ENCODE measurements at regions not wholly inside any gene's neighbourhood (a gene's known extent, or its start where the extent isn't known, plus 50 kb on each side); places are given as distances from the start of the nearest gene placed in this dataset.

- no peak for DNase-seq
Measured at GRCh38 chr3:151992326-151993041, 119.0 kb downstream of the SUCNR1 start.

GRCh38 chr3:151995091-151995490, 121.6 kb downstream of the SUCNR1 start:
- no peak for DNase-seq

DNA sequence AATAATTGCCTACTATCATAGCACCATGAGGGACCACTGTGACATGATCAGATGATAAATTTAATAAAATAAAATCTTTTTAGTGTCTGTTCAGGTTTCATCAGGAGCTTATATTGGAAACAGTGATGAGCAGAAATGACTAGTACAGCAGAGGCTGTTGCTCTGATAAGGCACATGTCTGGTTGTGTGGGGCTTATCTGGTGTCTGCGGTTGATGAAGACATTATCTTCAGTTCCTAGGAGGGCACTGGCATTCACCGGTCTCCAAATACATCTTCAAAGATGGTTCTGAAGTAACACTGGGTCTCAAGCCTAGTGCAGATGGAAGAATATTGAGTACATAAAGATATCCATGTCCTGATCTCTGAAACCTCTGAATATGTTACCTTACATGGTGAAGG, 125.3 kb downstream of the SUCNR1 start:
- no peak for DNase-seq

- DNase-seq = no peak
Measured at GRCh38 chr3:151999936-152000335, 126.5 kb downstream of the SUCNR1 start.

DNA sequence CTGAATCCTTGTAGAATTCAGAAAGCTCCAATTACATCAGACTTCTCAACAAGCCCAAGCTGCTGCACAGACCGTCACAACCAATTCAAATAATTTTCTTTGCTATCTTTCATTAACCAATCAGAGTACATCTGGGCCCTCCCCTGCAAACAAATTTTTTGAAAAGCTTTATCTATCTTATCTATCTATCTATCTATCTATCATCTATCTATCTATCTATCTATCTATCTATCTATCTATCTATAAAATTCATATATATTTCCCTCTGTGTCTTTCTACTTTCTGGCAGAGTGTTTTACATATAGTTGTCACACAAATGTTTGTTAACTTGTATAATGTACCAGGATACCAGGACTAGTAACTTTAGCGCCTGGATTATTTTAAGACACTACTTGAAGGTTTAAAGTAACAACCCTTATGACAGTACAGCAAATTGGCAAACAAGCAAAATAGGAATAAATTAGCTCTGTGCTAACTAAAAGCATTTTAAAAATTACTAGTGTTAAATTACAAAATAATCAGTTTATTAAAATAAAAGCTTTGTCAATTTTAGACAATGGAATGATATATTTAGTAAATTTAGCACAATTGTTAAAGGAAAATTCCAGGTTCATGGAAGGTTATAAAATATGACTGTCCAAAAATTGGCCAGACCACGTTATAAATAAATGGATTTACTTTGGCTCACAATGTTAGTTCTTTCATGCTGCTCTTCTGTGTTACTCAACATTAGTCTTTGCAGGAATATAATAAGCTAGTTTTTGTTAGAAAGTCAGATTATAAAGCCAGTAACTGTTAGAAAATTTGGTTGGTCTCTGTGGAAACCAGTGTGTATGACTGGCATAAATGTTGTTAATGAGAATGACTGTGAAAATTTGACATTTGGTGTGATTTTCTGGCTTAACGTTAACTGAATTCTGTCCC, 138.6 kb downstream of the SUCNR1 start:
- no peak for DNase-seq

GRCh38 chr3:152019508-152019907, 146.1 kb downstream of the SUCNR1 start:
- no peak for DNase-seq

DNA sequence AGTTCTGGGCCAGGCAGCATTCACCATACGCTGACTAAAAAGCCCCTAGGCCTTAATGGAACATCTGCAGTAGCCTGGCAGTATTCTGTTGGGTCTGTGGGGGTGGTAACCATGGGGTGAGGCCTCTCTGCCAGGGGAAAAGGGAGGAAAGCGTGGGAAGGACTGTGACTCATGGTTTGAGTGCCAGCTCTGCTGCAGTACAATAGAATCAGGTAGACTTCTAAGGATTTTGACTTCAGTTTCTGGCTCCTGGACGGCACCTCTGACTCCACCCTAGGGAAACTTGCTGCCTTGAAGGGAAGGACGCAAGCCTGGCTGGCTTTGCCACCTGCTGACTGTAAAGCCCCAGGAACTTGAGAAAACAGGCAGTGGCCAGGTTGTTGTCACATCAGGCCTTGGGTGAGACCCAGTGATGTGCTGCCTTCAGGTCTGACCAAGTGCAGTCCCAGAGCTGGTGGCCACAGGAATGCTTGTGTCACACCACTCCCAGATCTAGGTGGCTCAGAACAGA, 148.6 kb downstream of the SUCNR1 start:
- DNase-seq = no peak

DNA sequence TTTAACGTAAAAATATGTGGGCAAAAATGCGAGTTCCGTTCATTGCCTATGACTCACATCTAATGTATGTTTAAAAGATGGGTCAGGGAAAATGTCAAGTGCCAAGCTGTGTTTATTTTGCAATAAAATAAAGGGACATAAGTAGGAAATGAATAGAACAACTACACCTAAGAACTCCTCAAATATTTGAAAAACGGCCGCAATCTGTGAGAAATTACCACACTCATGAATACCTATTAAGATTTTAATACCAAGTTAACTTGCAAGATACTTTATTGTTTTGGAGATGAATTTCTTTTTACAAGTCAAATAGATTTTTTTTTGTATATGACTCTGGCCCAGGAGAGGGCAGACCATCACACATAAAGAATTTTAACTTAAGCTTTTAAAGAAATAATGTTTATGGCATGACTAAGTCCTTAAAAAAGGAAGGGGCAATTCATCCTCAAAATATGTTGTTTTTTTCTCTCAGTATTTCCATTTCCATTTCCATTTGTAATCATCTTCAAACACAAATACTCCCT, 152.7 kb downstream of the SUCNR1 start:
- no peak for DNase-seq

- DNase-seq = no peak
Measured at GRCh38 chr3:152030320-152030719, 156.9 kb downstream of the SUCNR1 start.

GRCh38 chr3:152031321-152031720, 157.9 kb downstream of the SUCNR1 start:
- DNase-seq = no peak

DNA sequence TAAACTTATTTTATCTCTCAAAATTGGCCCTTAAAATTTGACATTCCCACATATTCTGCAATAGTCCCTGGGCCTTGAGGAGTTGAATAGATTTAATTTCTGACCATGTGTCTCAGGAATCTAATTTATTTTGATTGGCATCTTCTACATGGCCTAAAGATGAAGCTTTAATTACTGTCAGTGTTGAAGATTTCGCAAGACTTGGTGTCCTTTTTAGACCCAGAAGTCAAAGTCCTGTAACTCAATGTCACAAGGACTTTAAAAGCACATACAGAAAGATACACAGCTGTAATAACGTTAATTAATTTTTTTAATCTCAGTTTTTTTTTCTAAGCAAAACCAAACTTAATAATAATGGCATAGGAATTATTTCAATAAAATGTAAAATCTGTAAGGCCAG, 163.9 kb downstream of the SUCNR1 start:
- DNase-seq = no peak

DNA sequence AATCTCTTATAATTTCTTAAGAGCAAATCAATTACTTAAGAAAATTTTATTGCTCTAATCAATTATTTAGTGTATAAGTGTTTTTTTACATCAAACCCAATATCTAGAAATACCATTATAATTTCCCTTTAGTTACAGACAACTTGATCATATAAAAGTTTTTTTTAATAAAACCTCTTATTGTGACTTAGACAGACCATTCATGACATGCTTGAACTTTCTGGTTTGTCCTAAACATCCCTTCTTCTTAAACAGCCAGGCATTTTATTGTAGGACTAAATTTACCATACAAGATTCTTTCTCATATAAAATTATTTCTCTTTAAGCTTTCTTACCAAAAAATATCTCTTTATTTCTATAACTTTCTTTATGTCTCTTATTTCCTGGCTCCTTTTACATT, 164.5 kb downstream of the SUCNR1 start:
- DNase-seq = no peak

GRCh38 chr3:152038490-152038889, 165.0 kb downstream of the SUCNR1 start:
- DNase-seq = no peak

DNA sequence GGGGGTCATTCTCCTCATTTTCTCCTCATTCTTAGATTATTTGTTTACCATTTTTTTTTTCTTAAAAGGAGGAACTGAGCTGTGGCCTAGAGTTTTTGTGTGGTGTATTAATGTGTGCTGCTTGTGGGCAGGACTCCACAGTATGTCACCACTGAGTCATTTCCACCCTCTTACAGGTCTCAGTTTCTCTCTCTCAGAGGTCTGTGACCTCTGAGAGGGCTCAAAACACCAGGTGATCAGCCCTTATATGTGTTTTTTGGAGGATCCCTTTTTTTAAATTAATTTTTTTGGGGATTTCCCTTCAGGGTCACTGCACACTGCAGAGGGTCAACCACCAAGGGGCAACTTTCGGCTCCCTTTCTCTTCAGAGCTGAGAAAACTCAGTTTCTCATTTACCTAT, 166.4 kb downstream of the SUCNR1 start:
- DNase-seq = no peak

DNA sequence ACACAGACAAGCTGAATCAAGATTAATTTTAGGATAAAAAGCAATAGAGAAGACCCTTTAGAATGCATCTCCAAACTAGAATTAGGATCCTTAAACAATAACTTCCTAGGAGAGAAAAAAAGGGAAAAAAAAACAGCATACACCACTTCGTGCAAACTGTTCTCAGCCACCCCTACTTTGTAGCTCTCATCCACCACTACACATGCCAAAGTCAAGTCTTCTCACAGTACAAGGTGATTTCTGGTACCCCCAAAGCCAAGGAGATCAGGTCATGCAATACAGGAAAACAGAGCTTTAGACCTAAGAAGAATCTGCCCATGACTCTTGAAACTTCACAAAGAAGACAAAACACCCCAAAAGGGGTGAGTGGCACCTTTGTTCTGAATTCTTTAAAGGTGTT, 166.9 kb downstream of the SUCNR1 start:
- DNase-seq = no peak

- DNase-seq = no peak
Measured at GRCh38 chr3:152043620-152044019, 170.2 kb downstream of the SUCNR1 start.

- DNase-seq = no peak
Measured at GRCh38 chr3:152046280-152046679, 172.8 kb downstream of the SUCNR1 start.

GRCh38 chr3:152047465-152047864, 174.0 kb downstream of the SUCNR1 start:
- DNase-seq = no peak

- no peak for DNase-seq
Measured at GRCh38 chr3:152048831-152049230, 175.4 kb downstream of the SUCNR1 start.

GRCh38 chr3:152050903-152051302, 177.5 kb downstream of the SUCNR1 start:
- DNase-seq = no peak

- DNase-seq = no peak
Measured at GRCh38 chr3:152051501-152052404, 178.3 kb downstream of the SUCNR1 start.

- no peak for DNase-seq
Measured at GRCh38 chr3:152053866-152054265, 180.4 kb downstream of the SUCNR1 start.

GRCh38 chr3:152054315-152054714, 180.9 kb downstream of the SUCNR1 start:
- DNase-seq = no peak

All from CD4-positive, alpha-beta T cell treated with Interleukin-10 for 1 hour (primary cell).